ENCODE measurements at regions not wholly inside any gene's neighbourhood (a gene's known extent, or its start where the extent isn't known, plus 50 kb on each side); places are given as distances from the start of the nearest gene placed in this dataset.

DNA sequence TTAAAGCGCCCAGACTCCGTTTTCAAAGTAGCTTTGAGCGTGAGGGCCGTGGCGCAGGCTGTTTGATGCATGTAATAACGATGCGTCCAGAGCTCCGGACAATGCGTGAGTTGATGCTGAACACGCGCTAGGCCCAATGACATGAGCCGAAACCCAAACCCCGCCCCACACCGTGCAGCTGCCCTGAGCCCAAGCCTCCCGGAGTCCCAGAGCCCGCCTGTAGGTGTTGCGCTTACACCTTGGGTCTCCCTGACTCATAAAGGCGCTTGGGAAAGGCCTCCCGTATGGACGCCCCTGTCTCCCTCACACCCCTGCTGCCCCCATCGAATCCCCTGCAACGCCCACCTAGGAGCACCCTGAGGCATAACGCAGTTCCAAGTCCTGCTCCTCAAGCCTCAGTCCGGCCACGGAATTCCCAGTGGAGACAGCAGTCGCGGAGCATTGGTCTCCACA is 87.6 kb downstream of the ERMARD start:
- DNase-seq = no peak

DNA sequence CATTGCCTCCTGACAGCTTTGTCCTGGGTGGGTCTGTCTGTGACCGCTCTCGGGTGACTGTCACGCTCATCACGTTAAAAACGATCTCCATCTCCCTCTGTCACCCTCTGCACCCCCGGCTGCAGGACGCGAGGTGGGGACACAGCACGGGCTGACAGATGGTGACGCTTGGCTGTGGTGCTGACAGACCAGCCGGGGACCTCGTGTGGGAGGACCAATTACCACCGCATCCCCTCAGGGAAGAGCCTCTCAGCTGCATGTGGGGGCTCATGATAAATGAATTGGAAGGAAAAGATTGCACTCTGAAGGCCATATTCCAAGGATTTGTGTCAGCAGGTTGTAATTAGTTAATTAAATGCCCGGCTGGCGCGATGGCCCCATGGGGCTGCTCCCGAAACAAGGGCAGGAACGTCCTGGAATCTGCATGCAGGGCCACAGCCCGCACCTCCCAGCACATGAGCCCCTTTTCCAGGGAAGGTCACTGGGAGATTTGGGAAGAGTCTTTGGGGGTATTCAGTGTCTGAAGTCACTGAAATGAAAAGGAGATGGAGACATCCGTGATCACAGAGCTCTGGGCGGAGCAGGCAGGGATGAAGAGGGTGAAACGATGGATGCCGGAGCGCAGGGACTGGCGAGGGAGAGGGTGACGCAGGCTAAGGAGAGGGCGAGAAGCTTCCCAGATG is 87.1 kb downstream of the ERMARD start:
- DNase-seq = no peak

DNA sequence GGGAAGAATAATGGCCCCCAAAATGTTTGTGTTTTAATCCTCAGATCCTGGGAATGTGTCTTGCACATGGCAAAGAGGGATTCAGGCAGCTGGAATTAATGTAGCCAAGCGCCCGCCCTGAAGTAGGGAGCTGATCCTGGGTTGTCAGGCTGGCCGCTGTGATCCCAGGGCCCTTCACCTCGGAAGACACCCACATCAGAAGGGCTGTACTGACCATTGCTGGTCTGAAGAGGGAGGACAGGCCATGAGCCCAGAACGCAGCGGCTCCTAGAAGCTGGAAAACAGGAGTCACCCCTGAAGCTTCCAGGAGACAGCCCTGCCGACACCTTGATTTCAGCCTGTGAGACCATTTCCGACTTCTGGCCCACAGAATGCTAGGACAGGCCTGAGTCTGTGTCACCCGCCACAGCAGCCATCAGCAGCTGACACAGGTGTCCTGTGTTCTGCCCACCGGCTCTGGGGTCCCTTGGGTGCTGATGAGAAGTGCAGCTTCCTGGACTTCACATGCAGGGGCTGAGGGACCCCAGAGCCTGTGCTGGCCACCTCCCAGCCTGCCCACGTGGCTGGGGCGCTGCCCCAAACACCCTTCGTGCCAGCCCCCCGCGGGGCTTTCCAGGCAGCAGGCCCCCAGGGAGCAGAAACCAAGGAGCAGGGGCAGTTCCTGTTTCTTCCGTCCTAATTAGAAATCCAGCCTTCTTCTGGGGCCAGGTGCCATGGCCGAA is 86.3 kb downstream of the ERMARD start:
- no peak for DNase-seq

DNA sequence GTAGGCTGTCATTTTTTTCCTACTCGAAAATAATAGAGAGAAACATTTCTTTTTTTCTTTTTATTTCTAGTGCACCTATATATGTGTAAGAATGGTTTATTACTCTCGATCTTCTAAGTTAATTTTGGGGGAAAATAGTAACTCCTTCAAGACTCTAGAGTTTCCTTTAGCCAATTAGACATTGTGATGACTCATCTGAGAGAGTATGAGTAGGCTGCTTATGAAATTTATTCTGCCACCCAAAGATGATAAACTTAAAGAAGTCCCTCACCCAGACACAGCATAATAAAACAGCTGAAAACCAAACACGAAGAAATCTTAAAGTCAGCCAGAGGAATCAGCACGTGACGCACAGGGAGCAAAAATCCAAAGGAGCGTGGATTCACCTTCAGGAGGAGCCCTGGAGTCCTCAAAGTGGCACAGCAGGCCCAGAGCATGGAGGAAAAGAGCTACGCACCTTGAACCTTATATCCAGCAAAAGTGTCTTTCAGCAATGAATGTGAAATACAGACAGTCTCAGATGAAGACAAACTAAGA is 81.9 kb downstream of the ERMARD start:
- no peak for DNase-seq

DNA sequence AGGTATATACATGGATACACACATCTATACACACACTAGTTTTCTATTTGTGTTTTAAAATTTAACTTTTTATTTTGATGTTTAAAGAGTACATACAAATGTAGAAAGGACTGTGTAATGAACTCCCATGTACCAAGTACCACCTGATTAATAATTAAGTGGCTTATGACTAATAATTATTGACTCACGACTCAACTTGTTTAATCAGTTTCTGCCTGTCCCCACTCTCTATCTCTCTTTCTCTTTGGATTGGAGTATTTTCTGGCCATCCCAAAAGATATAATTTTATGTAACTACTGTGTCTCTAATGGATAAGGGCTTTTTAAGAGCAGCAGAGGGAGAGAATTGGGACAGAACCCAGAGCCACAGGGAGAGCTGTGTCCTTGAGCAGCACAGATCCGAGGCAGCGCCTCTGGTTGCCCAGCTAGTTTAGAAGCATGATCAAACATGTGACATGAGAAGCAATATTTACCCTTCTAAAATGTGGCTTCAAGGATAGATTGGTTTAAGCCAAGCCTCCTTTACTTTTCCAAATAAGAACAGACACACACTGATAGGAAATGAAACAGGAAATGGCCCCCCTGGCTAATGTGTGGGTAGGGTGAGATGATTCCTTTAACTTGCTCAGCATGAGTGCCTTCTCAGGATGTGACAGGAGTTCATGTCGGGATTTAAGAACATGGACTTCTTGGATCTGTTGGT is 81.0 kb downstream of the ERMARD start:
- DNase-seq = no peak

DNA sequence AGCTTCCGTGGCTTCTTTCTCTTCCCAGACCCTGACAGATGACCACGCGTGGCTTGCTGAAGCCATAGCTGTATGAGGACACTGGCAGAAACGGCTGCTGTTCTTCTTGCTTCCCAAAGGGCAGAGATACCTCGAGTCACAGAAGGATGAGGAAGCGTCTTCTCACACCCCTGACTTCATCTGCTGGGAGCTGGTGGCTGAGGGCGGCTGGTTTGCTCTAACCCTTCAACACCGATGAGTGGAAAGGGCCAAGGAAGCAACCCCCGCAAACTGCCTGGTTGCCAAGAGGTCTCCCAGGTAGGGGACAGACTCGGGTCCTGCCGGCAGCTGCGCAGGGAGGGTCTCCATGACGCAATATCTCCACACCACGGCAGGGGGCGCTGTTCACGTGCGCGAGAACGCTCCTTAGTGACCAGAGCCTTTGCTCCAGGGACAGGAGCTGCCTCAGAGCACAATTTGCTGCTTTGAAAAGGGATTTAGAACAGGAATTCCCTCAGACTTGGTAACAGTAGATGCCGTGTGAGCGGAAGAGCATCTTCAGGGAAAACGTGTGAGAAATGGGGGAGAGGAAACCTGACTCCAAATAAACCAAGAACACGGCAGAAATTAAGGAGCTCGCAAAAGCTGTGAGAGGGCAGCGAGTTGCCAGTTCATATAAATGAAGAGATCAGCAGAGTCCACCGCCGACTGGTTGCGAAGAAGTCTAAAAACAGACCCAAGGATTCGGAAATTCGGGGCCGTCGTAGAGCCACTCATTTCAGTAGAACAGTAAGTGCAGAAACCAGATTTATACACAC is 80.2 kb downstream of the ERMARD start:
- peak; percentile 80 for DNase-seq

Measured in stimulated activated CD4-positive, alpha-beta T cell treated with anti-CD3 and anti-CD28 coated beads, Interleukin-15, amount 100 ng/mL, for 24 hours (primary cell).